ENCODE measurements at regions not wholly inside any gene's neighbourhood (a gene's known extent, or its start where the extent isn't known, plus 50 kb on each side); places are given as distances from the start of the nearest gene placed in this dataset.

DNA sequence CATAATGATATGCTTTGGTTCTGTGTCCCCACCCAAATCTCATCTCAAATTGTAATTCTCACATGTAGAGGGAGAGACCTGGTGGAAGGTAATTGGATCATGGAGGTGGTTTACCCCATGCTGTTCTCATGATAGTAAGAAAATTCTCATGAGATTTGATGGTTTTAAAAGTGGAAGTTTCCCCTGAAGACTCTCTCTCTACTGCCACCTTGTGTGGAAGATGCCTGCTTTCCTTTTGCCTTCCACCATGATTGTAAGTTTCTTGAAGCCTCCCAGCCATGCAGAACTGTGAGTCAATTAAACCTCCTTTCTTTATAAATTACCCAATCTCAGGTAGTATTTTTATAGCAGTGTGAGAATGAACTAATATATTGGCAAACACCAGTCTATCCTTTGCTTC lies 260.4 kb upstream of the PPFIA2 start:
- in situ Hi-C loops (cut with MboI) (no loop called here), intact Hi-C loops (cut with micrococcal nuclease) (no loop called here)
- no peak overlapping the region for H3K27ac ChIP-seq (ENCODE audit: extremely low read depth, low read depth, low read length)
- H3K4me3 ChIP-seq = no peak overlapping the region
- H3K9ac ChIP-seq (ENCODE audit: insufficient read depth in 1 of 2, low read depth in 2 of 2, low read length in 2 of 2) = no peak overlapping the region
- H3K4me2 ChIP-seq (ENCODE audit: insufficient read depth, low read length) = no peak overlapping the region
- H3K9me3 ChIP-seq (replicated peaks; ENCODE audit: control insufficient read depth, insufficient read depth, low read depth, low read length) = no peaks in the 10 kb centered on the region
- TF ChIP-seq KLF6 (CRISPR knock-in tag; IDR thresholded peaks at IDR 0.05; ENCODE audit: borderline replicate concordance) = no peak
- no peak for TF ChIP-seq ZNF583 (CRISPR knock-in tag; IDR thresholded peaks at IDR 0.05)
- TF ChIP-seq MECOM (CRISPR knock-in tag; IDR thresholded peaks at IDR 0.05) = no peak
- no peak for TF ChIP-seq ZNF24 (IDR thresholded peaks at IDR 0.05)
- no peak for TF ChIP-seq CCNT2 (IDR thresholded peaks at IDR 0.05; ENCODE audit: borderline replicate concordance, extremely low read depth, insufficient read length, low read depth, low read length)
- no peaks in the 10 kb centered on the region for H3K9me1 ChIP-seq (ENCODE audit: control insufficient read depth, insufficient read depth, low read length)
- no peak overlapping the region for H2AFZ ChIP-seq (ENCODE audit: low read depth, low read length)
- no peaks in the 10 kb centered on the region for H3K79me2 ChIP-seq (ENCODE audit: control insufficient read depth, insufficient read depth, low read length)
- ChIA-PET POLR2A (no interaction called here), CTCF (ENCODE audit: low intra/inter-chr PET ratio) (interaction anchor here (0.7 kb wide), 1 partner anchor 339 kb away, joined by 3 read pairs; no protein-coding TSS in a partner anchor)
- ATAC-seq (no peak), FAIRE-seq (no peak), DNase-seq (ENCODE audit: extremely low read depth in 1 of 4, low spot score in 3 of 4) (no peak)
- no peaks in the 10 kb centered on the region for H3K4me1 ChIP-seq (replicated peaks in 1 of 2; ENCODE audit: control insufficient read depth in 2 of 2, insufficient read depth in 2 of 2, low read length in 2 of 2)
- H3K27me3 ChIP-seq (ENCODE audit: control insufficient read depth in 2 of 2, insufficient read depth in 2 of 2, low read length in 2 of 2) = no peaks in the 10 kb centered on the region
- BruUV-seq (replicated peaks) = no TSS peak
- no peaks in the 10 kb centered on the region for H4K20me1 ChIP-seq (replicated peaks; ENCODE audit: control insufficient read depth, insufficient read depth, low read length)
- H3K36me3 ChIP-seq (ENCODE audit: control insufficient read depth, insufficient read depth, low read length) = no peaks in the 10 kb centered on the region

GRCh38 chr12:82015623-82016347 lies 256.6 kb upstream of the PPFIA2 start:
- H3K4me1 ChIP-seq (replicated peaks in 1 of 2; ENCODE audit: control insufficient read depth in 2 of 2, insufficient read depth in 2 of 2, low read length in 2 of 2) = no peaks in the 10 kb centered on the region
- no peaks in the 10 kb centered on the region for H3K9me1 ChIP-seq (ENCODE audit: control insufficient read depth, insufficient read depth, low read length)
- ChIA-PET POLR2A (no interaction called here), CTCF (ENCODE audit: low intra/inter-chr PET ratio) (no interaction called here)
- DNase-seq (ENCODE audit: extremely low read depth in 1 of 4, low spot score in 3 of 4) (no peak), FAIRE-seq (no peak), ATAC-seq (no peak)
- no peaks in the 10 kb centered on the region for H3K27me3 ChIP-seq (ENCODE audit: control insufficient read depth in 2 of 2, insufficient read depth in 2 of 2, low read length in 2 of 2)
- no TSS peak for BruUV-seq (replicated peaks)
- no peak overlapping the region for H3K9ac ChIP-seq (ENCODE audit: insufficient read depth in 1 of 2, low read depth in 2 of 2, low read length in 2 of 2)
- H3K4me2 ChIP-seq (ENCODE audit: insufficient read depth, low read length) = no peak overlapping the region
- no peaks in the 10 kb centered on the region for H3K9me3 ChIP-seq (replicated peaks; ENCODE audit: control insufficient read depth, insufficient read depth, low read depth, low read length)
- 0% methylated on average over 1 of the region's 1 CpG for WGBS (ENCODE audit: insufficient coverage, low coverage, missing lambda C conversion rate)
- no peaks in the 10 kb centered on the region for H3K36me3 ChIP-seq (ENCODE audit: control insufficient read depth, insufficient read depth, low read length)
- TF ChIP-seq SMARCB1 (IDR thresholded peaks at IDR 0.05; ENCODE audit: insufficient read length, low read depth) = no peak
- no peaks in the 10 kb centered on the region for H3K79me2 ChIP-seq (ENCODE audit: control insufficient read depth, insufficient read depth, low read length)
- H3K27ac ChIP-seq (ENCODE audit: extremely low read depth, low read depth, low read length) = no peak overlapping the region
- intact Hi-C loops (cut with micrococcal nuclease) (no loop called here), in situ Hi-C loops (cut with MboI) (no loop called here)
- H3K4me3 ChIP-seq = no peak overlapping the region
- H2AFZ ChIP-seq (ENCODE audit: low read depth, low read length) = no peak overlapping the region
- H4K20me1 ChIP-seq (replicated peaks; ENCODE audit: control insufficient read depth, insufficient read depth, low read length) = no peaks in the 10 kb centered on the region

All from K562 (cell line).